Prostate gland (tissue), 2 donors: ENCODE measurements at regions not wholly inside any gene's neighbourhood (a gene's known extent, or its start where the extent isn't known, plus 50 kb on each side); places are given as distances from the start of the nearest gene placed in this dataset.

Experiments
- CTCF ChIP-seq, 4 experiments: fragments of 200-600 bp in 2 of 4; fragments of 450-650 bp in 2 of 4; sonication (generic) in 2 of 4; IDR thresholded peaks; 1 replicate in 3 of 4; 2 replicates in 1 of 4; pipeline ENCODE4 v1.5.1; 2016 to 2019; ENCODE audit warnings: antibody characterized with exemption in 4 of 4, mild to moderate bottlenecking in 2 of 4, moderate library complexity in 2 of 4
- POLR2A ChIP-seq: fragments of 450-650 bp; IDR thresholded peaks from one replicate; pipeline ENCODE4 v1.6.1; 2016; ENCODE audit warnings: antibody characterized with exemption, mild to moderate bottlenecking

GRCh38 chr15:79540551-79540950 lies 108.4 kb downstream of the MINAR1 start:
- no peak for TF ChIP-seq CTCF (IDR thresholded peaks at IDR 0.05)
- no peak for TF ChIP-seq POLR2A
